ENCODE measurements at regions not wholly inside any gene's neighbourhood (a gene's known extent, or its start where the extent isn't known, plus 50 kb on each side); places are given as distances from the start of the nearest gene placed in this dataset.

GRCh38 chr18:41170346-41170745, 784.7 kb upstream of the PIK3C3 start:
- TF ChIP-seq CTCF (IDR thresholded peaks at IDR 0.05) (no peak), POLR2A (IDR thresholded peaks at IDR 0.05) (no peak)

Measured in Peyer's patch (tissue), 4 donors.